ENCODE measurements at regions not wholly inside any gene's neighbourhood (a gene's known extent, or its start where the extent isn't known, plus 50 kb on each side); places are given as distances from the start of the nearest gene placed in this dataset.

DNA sequence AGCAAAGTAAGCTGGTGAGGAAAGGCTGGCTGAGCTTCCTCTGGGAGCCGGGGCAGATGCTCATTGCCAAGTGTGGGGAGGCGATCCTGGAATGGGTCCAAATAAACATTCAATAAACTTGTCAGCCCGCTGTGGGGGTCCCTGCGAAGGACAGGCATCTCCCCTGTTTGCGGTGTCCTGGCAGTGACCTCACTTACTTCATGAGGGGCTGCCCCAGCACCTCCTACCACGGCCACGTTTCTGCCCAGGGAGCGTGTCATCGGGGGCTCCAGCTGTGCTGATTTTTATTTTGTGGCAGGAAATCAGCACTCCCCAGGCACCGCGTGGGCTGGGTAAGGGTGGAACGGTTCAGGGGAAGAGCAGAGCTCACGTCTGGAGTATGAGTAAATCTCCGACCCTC is 493.9 kb upstream of the B3GAT1 start:
- H3K27me3 Mint-ChIP-seq = peaks cover 10% of the 10 kb centered on the region
- H3K4me3 Mint-ChIP-seq = no peak overlapping the region
- no peaks in the 10 kb centered on the region for H3K4me1 Mint-ChIP-seq (ENCODE audit: low read depth)
- no peak overlapping the region for H3K27ac Mint-ChIP-seq
- H3K9me3 Mint-ChIP-seq (ENCODE audit: low read depth) = no peaks in the 10 kb centered on the region
- H3K36me3 Mint-ChIP-seq = no peaks in the 10 kb centered on the region

DNA sequence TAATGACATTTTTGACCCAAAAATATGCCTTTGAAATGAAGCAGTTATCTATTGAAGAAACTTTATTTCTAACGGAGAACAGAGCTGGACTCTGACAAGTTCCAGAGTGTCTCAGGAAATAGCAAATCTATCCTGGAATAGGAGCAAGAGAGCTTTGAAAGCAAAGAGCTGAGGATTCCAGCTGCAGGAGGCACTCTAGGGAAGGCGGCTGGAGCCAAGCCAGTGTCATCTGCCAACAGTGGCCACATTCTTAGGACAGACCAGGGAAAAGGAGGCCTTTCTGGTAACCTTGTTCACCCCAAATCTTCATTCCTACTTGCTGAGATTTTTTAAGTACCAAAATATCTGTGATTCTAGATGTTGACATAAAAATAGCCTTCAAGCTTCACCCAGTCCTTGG is 493.5 kb upstream of the B3GAT1 start:
- Mint-ChIP-seq H3K4me3 (no peak overlapping the region), H3K4me1 (ENCODE audit: low read depth) (no peaks in the 10 kb centered on the region), H3K36me3 (no peaks in the 10 kb centered on the region), H3K27ac (no peak overlapping the region), H3K9me3 (ENCODE audit: low read depth) (no peaks in the 10 kb centered on the region), H3K27me3 (peaks cover 11% of the 10 kb centered on the region)

DNA sequence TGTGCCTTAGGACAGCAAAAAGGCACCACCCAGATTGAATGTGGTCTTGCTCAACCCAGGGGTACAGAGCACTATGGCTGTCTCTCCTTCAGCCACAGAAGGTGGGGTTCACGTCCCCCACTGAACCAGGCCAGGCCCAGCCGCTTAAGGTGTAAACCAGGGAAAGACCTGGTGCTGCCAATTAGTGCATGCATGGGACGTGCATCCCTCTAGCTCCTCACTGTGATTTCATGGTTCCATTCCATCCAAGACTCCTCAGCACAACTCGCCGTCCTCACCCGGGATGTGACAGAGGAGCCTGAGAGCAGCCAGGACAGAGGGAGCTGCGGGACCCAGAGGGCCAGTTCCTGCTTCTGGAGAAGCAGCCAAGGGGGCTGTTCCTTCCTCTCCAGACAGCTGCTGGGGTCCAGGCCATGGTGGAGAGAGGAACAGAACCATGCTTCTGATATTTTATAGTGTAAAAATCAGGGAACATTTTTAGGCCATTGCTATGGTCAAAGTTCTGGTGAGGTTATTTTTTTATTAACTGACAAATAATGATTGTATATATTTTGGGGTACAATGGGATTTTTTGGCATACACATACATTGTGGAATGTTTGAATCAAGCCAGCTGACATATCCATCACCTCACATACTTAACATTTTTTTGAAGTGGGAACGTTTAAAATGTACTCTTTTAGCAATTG is 492.2 kb upstream of the B3GAT1 start:
- H3K4me3 Mint-ChIP-seq = no peak overlapping the region
- peaks cover 12% of the 10 kb centered on the region for H3K27me3 Mint-ChIP-seq
- H3K27ac Mint-ChIP-seq = no peak overlapping the region
- H3K36me3 Mint-ChIP-seq = no peaks in the 10 kb centered on the region
- no peaks in the 10 kb centered on the region for H3K4me1 Mint-ChIP-seq (ENCODE audit: low read depth)
- no peaks in the 10 kb centered on the region for H3K9me3 Mint-ChIP-seq (ENCODE audit: low read depth)

DNA sequence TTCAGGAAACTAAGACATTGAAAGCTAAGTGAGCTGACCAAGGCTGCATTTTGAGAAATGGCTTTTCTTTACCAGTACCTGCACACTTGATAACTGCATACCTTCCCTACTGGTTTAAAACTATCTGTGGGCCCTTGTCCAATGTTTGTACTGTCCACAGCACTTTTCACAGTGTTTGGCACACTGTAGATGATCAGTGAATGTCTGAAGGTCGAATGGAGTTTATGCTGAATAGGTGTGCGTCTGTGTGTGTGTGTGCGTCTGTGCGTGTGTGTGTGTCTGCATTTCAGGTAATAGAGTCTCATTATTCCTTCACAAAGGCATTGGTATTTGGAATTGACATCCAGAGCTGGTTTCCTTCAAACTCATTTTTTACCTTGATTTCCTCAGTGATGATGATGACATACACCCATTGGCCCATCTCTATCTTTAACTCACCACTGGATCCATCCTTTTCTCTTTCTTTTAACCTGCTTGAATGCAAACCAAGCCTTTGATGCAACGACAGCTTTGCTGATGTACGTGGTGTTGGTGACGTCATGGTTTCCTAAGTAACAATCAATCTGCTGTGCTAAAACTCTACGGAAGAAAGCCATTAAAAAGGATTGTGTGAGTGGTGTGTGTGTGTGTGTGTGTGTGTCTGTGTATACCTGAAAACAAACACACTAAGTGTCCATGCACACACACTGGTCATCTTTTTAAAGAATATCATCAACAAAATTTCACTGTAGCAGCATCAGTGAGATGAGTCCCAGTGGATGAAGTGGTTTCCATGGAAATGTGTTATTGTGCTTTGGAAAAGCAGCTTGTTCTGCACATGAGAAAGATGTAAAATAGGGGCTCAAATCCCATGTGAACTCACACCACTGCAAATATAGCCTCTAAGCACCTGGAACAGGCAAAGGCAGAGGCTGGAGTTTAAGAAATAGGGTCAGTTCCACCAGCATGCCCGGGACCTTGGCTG is 490.2 kb upstream of the B3GAT1 start:
- Mint-ChIP-seq H3K36me3 (no peaks in the 10 kb centered on the region), H3K4me3 (no peak overlapping the region), H3K27me3 (peaks cover 13% of the 10 kb centered on the region), H3K27ac (no peak overlapping the region), H3K9me3 (ENCODE audit: low read depth) (no peaks in the 10 kb centered on the region), H3K4me1 (ENCODE audit: low read depth) (no peaks in the 10 kb centered on the region)

DNA sequence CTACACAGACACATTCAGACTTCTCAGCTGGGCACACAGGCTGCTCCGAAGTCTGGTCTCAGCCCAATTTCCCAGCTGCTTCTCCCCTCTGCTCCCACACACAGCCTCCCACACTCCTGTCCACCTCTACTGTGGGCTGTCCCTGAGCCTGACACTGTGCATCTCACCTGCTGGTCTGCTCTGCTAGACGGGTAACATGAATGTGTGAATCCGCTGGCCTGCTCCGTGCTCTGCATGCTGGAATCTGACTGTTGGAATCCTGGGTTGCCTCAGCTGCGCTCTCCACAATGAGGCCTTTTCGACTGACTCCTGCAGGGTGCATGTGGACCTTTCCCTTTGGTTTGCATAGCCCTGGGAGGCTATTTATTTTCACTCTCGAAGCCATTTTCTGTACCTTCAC is 489.5 kb upstream of the B3GAT1 start:
- H3K9me3 Mint-ChIP-seq (ENCODE audit: low read depth) = no peaks in the 10 kb centered on the region
- H3K27me3 Mint-ChIP-seq = peaks cover 13% of the 10 kb centered on the region
- H3K27ac Mint-ChIP-seq = no peak overlapping the region
- H3K4me3 Mint-ChIP-seq = no peak overlapping the region
- no peaks in the 10 kb centered on the region for H3K36me3 Mint-ChIP-seq
- no peaks in the 10 kb centered on the region for H3K4me1 Mint-ChIP-seq (ENCODE audit: low read depth)

DNA sequence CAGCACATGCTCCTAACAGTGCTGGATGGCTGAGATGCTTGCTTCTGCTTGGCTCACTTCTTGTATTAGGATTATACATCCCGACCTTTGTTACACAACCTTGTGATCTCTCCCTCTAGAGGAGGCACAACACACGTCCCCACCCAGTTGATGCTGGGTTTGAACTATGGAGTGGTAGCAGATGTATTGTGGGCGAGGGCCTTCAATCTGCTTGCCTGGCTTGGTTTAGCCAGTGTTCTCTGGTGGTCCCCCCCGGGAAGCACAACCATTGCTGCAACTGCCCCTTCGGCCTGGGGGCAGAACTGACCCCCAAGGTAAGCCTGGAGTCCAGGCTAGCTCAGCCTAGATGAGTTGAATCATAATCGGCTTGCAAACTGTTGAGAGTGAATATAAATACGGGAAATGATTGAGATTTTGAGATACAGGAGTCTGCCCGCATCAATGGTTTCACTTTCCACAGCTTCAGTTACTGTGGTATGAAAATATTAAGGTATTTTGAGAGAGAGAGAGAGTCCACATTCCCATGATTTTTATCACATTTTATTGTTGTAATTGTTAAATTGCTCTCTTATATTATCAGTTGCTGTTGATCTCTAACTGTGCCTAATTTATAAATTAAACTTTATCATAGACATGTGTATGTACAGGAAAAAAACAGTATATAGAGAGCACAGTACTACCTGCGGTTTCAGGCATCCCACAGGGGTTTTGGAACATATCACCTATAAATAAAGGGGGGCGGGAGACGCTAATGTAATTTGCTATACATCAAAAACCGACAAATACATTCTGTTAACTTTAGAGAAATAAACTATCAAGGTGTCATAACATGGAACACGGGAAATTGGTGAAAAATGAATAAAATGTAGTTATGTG is 482.0 kb upstream of the B3GAT1 start:
- no peaks in the 10 kb centered on the region for H3K36me3 Mint-ChIP-seq
- no peak overlapping the region for H3K27ac Mint-ChIP-seq
- peaks cover 5% of the 10 kb centered on the region for H3K27me3 Mint-ChIP-seq
- no peaks in the 10 kb centered on the region for H3K9me3 Mint-ChIP-seq (ENCODE audit: low read depth)
- H3K4me3 Mint-ChIP-seq = no peak overlapping the region
- H3K4me1 Mint-ChIP-seq (ENCODE audit: low read depth) = no peaks in the 10 kb centered on the region

DNA sequence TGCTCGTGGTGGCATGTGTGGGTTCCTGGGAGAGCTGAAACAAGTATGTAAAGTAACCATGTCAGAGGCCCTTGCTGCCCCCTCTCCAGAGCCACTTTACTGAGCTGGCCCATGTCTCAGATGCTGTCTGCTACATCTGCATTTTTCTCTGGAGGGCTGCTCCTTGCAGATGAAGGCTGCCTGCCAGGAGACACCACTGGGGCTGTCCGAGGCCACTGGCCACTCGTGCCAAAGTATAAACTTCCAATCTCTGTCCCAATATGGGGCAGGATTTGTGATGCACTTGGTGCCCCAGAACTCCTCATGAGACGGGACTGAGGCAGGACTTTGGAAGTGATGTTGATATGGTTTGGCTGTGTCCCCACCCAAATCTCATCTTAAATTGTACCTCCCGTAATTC is 478.4 kb upstream of the B3GAT1 start:
- H3K27ac Mint-ChIP-seq = no peak overlapping the region
- no peaks in the 10 kb centered on the region for H3K36me3 Mint-ChIP-seq
- no peaks in the 10 kb centered on the region for H3K9me3 Mint-ChIP-seq (ENCODE audit: low read depth)
- H3K4me1 Mint-ChIP-seq (ENCODE audit: low read depth) = no peaks in the 10 kb centered on the region
- no peak overlapping the region for H3K4me3 Mint-ChIP-seq
- H3K27me3 Mint-ChIP-seq = peaks cover 17% of the 10 kb centered on the region

DNA sequence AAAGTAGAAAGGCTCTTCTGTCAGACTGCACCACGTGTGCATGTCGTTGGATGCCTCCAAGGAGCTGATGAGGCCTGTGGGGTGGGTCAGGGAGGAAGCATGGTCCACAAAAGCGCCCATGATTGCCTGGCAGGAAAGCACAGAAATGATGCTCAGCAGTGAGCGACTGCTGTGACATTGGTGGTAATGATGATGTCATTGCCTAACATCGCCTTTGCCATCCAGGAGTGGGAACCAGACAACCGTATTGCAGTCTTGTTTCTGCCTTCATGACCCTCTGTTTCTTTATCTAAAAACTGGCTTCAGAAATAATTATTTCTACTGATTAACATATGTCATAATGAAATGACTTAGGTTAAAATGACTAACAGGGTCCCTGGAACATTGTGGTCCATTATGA is 477.8 kb upstream of the B3GAT1 start:
- Mint-ChIP-seq H3K4me1 (ENCODE audit: low read depth) (no peaks in the 10 kb centered on the region), H3K9me3 (ENCODE audit: low read depth) (no peaks in the 10 kb centered on the region), H3K27me3 (peaks cover 18% of the 10 kb centered on the region), H3K27ac (no peak overlapping the region), H3K36me3 (no peaks in the 10 kb centered on the region), H3K4me3 (no peak overlapping the region)

DNA sequence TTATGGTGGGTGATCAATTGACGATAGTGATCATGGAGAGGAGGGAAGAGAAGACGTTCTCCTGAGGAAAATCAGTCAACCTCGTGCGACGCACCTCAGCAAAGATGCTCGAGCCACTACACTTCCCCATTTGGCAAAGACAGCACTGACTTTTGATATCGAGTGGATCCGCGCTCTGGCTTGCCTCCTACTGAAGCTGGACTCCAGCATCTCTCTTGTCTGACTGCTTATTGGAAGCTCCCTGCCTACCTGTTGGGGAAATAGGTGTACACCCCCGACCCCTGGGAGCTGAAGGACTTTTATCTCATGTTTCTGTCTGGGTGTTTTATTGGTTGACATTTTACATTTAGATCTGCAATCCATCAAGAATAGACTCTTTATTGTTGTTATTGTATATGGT is 476.8 kb upstream of the B3GAT1 start:
- H3K4me3 Mint-ChIP-seq = no peak overlapping the region
- no peaks in the 10 kb centered on the region for H3K4me1 Mint-ChIP-seq (ENCODE audit: low read depth)
- H3K36me3 Mint-ChIP-seq = no peaks in the 10 kb centered on the region
- no peak overlapping the region for H3K27ac Mint-ChIP-seq
- peaks cover 18% of the 10 kb centered on the region for H3K27me3 Mint-ChIP-seq
- H3K9me3 Mint-ChIP-seq (ENCODE audit: low read depth) = no peaks in the 10 kb centered on the region

DNA sequence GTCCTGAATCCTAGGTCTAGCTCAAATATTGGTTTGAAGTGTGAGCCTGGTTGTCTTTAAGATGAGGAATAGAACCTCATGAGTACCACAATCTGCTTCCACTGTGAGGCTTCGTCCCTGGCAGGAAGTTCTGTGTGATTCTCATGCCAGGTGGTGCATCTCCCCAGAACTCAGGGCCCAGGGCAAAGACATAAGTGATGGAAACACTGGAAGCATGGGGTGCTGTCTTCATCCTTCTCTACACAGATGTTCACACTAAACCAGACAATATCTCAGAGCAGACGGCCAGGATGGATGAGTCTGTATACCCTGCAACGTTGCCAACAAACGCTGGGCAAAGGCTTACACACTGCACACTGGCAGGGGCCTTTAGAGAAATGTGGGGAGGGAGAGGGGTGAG is 475.9 kb upstream of the B3GAT1 start:
- no peak overlapping the region for H3K27ac Mint-ChIP-seq
- H3K27me3 Mint-ChIP-seq = peaks cover 18% of the 10 kb centered on the region
- H3K36me3 Mint-ChIP-seq = no peaks in the 10 kb centered on the region
- no peaks in the 10 kb centered on the region for H3K9me3 Mint-ChIP-seq (ENCODE audit: low read depth)
- H3K4me3 Mint-ChIP-seq = no peak overlapping the region
- H3K4me1 Mint-ChIP-seq (ENCODE audit: low read depth) = no peaks in the 10 kb centered on the region

DNA sequence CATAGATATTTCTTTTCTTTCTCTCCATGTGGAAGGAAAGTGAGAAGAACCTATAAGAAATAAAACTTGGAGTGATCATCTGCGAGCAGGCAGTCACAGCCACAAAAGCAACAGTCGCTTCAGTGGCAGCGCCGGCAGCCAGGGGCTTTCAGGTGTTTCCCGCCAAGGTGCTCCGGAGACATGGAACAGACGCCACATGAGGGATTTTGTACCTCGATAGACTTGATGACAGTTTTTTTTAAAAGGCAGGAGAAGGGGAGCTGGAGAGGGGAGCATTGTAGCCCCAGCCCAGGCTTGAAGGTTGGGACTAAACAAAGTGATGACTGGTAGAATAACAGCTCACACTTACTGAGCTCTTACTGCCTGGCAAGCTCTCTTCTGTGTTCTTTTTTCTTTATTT is 471.4 kb upstream of the B3GAT1 start:
- Mint-ChIP-seq H3K27me3 (peaks cover 16% of the 10 kb centered on the region), H3K27ac (no peak overlapping the region), H3K36me3 (no peaks in the 10 kb centered on the region), H3K4me3 (no peak overlapping the region), H3K9me3 (ENCODE audit: low read depth) (no peaks in the 10 kb centered on the region), H3K4me1 (ENCODE audit: low read depth) (no peaks in the 10 kb centered on the region)

DNA sequence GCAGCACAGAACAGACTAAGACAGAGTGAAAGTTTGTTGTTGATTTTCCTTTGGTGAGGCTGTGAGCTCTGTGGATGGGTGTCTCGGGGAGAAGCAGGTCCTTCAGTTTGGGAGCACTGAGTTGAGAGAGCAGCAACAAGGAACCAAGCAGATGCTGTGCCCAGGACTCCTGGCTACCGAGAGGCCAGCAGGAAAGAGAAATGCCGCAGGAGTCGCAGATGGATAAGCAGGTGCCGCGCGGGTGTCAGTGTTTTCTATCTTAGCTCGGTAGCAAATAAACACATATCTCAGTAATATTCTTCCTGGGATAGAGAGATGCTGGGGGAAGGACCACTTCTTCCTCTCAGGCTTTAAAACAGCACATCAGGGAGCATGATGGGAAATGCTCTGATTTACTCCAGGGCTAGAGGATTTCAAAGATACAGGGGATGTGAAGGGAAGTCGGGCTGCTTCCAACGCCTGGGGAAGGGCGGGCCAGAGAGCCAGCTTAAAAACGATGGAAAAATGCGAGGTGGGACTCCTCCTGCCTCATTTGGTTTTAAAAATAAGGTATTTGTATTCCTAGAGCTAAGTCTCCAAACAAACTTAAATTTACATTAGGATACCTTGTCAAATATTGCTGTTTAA is 470.7 kb upstream of the B3GAT1 start:
- Mint-ChIP-seq H3K4me1 (ENCODE audit: low read depth) (no peaks in the 10 kb centered on the region), H3K9me3 (ENCODE audit: low read depth) (no peaks in the 10 kb centered on the region), H3K4me3 (no peak overlapping the region), H3K36me3 (no peaks in the 10 kb centered on the region), H3K27ac (no peak overlapping the region), H3K27me3 (peaks cover 18% of the 10 kb centered on the region)

DNA sequence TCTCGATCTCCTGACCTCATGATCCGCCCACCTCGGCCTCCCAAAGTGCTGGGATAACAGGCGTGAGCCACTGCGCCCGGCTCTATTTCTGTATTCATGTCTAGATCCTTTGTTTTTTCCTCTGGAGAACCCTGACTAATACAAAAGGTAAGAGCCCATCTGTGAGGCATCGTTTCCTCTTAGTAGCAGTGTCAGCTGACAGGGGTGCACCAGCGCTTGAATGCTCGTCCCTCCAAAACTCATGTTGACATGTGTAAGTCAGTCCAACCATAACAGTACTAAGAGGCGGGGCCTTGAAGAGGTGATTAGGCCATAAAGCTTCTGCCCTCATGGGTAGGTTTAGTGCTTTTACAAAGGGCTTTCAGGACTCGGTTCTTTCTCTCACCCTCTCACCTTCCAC is 470.1 kb upstream of the B3GAT1 start:
- H3K36me3 Mint-ChIP-seq = no peaks in the 10 kb centered on the region
- no peak overlapping the region for H3K27ac Mint-ChIP-seq
- H3K4me1 Mint-ChIP-seq (ENCODE audit: low read depth) = no peaks in the 10 kb centered on the region
- H3K27me3 Mint-ChIP-seq = peaks cover 14% of the 10 kb centered on the region
- H3K9me3 Mint-ChIP-seq (ENCODE audit: low read depth) = no peaks in the 10 kb centered on the region
- H3K4me3 Mint-ChIP-seq = no peak overlapping the region

DNA sequence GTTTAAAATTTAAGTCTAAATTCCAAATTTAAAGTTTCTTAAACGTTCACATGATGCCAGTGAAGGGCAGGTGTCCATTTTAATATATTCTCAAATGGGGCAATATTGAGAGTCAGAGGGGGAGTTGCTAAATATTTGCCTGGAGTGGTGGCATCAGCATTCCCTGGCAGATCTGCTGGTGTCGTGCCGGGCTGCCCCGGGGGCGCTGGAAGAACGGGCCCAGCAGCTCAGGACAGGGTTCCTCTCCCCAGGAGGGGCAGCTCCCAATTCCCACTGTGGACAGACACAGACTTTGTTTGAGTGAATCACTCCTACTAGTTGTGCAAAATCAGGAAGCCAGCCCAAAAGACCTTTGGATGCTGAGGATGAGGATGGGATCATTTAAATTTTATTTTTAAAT is 468.7 kb upstream of the B3GAT1 start:
- H3K27me3 Mint-ChIP-seq = peaks cover 11% of the 10 kb centered on the region
- no peaks in the 10 kb centered on the region for H3K4me1 Mint-ChIP-seq (ENCODE audit: low read depth)
- H3K27ac Mint-ChIP-seq = no peak overlapping the region
- H3K9me3 Mint-ChIP-seq (ENCODE audit: low read depth) = no peaks in the 10 kb centered on the region
- H3K36me3 Mint-ChIP-seq = no peaks in the 10 kb centered on the region
- no peak overlapping the region for H3K4me3 Mint-ChIP-seq

Data from activated naive CD8-positive, alpha-beta T cell (primary cell).